Tibial nerve (tissue), 4 donors: ENCODE measurements at regions not wholly inside any gene's neighbourhood (a gene's known extent, or its start where the extent isn't known, plus 50 kb on each side); places are given as distances from the start of the nearest gene placed in this dataset.

Experiments
- CTCF ChIP-seq, 5 experiments: fragments of 200-600 bp in 3 of 5; fragments of 450-650 bp in 2 of 5; sonication (generic) in 3 of 5; IDR thresholded peaks; one replicate each; pipeline ENCODE4 v1.5.1; 2016 to 2019; ENCODE audit warnings: antibody characterized with exemption in 5 of 5, mild to moderate bottlenecking in 3 of 5, moderate library complexity in 2 of 5
- EP300 ChIP-seq, 2 donors: sonication (generic); formaldehyde crosslinking; IDR thresholded peaks; one replicate each; pipeline ENCODE4 v1.6.1; 2017; ENCODE audit warnings: antibody characterized with exemption in 2 of 2, mild to moderate bottlenecking in 1 of 2
- POLR2A ChIP-seq, 2 donors: fragments of 450-650 bp; IDR thresholded peaks; one replicate each; pipeline ENCODE4 v1.6.1; 2017; ENCODE audit warnings: antibody characterized with exemption in 2 of 2, mild to moderate bottlenecking in 2 of 2, moderate library complexity in 2 of 2

- TF ChIP-seq CTCF (IDR thresholded peaks at IDR 0.05): no peak
- TF ChIP-seq POLR2A (IDR thresholded peaks at IDR 0.05): no peak
- TF ChIP-seq EP300 (IDR thresholded peaks at IDR 0.05): no peak
These were observed 868.8 kb downstream of the CDH11 start for GRCh38 chr16:64253096-64253495.
